K562 (cell line): ENCODE measurements at regions not wholly inside any gene's neighbourhood (a gene's known extent, or its start where the extent isn't known, plus 50 kb on each side); places are given as distances from the start of the nearest gene placed in this dataset.
A peak's percentile ranks its signal among the peaks of the same experiment; 100 is the strongest.

ENCODE experiments used
- BRD9 ChIP-seq: fragments of 450-650 bp; IDR thresholded peaks from 2 replicates; pipeline ENCODE4 v1.6.1; 2018; ENCODE audit warnings: low read depth; ENCODE audit not compliant: partially characterized antibody
- FIP1L1 ChIP-seq: fragments of 200-400 bp; formaldehyde crosslinking; IDR thresholded peaks from 2 replicates; pipeline ENCODE4 v1.6.1; 2018; ENCODE audit warnings: mild to moderate bottlenecking, low read depth, low read length; ENCODE audit not compliant: poor library complexity, severe bottlenecking
- FOXP1 ChIP-seq: sonication (generic); formaldehyde crosslinking; IDR thresholded peaks from 2 replicates; pipeline ENCODE4 v1.8.0; 2022; ENCODE audit warnings: mild to moderate bottlenecking, missing genetic modification reagents
- HNRNPLL ChIP-seq: fragments of 200-400 bp; formaldehyde crosslinking; IDR thresholded peaks from 2 replicates; pipeline ENCODE4 v1.6.1; 2017; ENCODE audit warnings: low read length, low read depth, mild to moderate bottlenecking; ENCODE audit not compliant: poor library complexity, severe bottlenecking
- MAZ ChIP-seq, 2 experiments: fragments of 450-650 bp in 1 of 2; sonication (generic) in 1 of 2; formaldehyde crosslinking; IDR thresholded peaks in 1 of 2; conservative IDR thresholded peaks in 1 of 2; 2 replicates each; pipeline versions ENCODE4 v1.4.0 to v1.5.0; 2020; ENCODE audit warnings: mild to moderate bottlenecking in 1 of 2, missing genetic modification reagents in 1 of 2
- NR2F6 ChIP-seq: fragments of 450-650 bp; formaldehyde crosslinking; IDR thresholded peaks from 2 replicates; pipeline ENCODE4 v1.4.0; 2020; ENCODE audit warnings: mild to moderate bottlenecking
- NRF1 ChIP-seq, 2 experiments: fragments of 450-650 bp; IDR thresholded peaks in 1 of 2; conservative IDR thresholded peaks in 1 of 2; 2 replicates each; pipeline ENCODE4 v1.6.1; 2014; ENCODE audit warnings: mild to moderate bottlenecking in 2 of 2
- PHF21A ChIP-seq: fragments of 450-650 bp; IDR thresholded peaks from 2 replicates; pipeline ENCODE4 v1.6.1; 2017; ENCODE audit warnings: low read depth, borderline replicate concordance
- POLR2AphosphoS2 ChIP-seq: IDR thresholded peaks from 2 replicates; pipeline ENCODE4 v1.6.1; 2012; ENCODE audit warnings: low read length, improper control_type of control experiment
- ZKSCAN8 ChIP-seq: fragments of 200-800 bp; sonication (Bioruptor generic); IDR thresholded peaks from 2 replicates; pipeline ENCODE4 v1.6.1; 2016; ENCODE audit warnings: missing genetic modification characterization, missing compliant biosample characterization
- ZNF79 ChIP-seq: fragments of 250-450 bp; sonication (Bioruptor Pico); IDR thresholded peaks from 2 replicates; pipeline ENCODE4 v1.4.0; 2020; ENCODE audit warnings: low read depth, mild to moderate bottlenecking, moderate library complexity
- TF ChIP-seq, protein P1 (sequence below), 3 experiments: fragments of 200-800 bp in 1 of 3; fragments of 250-450 bp in 1 of 3; fragments of 450-650 bp in 1 of 3; sonication (Bioruptor Pico) in 1 of 3; sonication (Bioruptor generic) in 1 of 3; formaldehyde crosslinking in 1 of 3; IDR thresholded peaks; 2 replicates each; pipeline versions ENCODE4 v1.6.1 to v1.8.0; 2016 to 2022; ENCODE audit warnings: mild to moderate bottlenecking in 2 of 3, missing genetic modification characterization in 2 of 3, missing compliant biosample characterization in 1 of 3, moderate library complexity in 1 of 3
- TF ChIP-seq, protein P2 (sequence below): sonication (generic); formaldehyde crosslinking; IDR thresholded peaks from 2 replicates; pipeline ENCODE4 v1.9.0; 2022; ENCODE audit warnings: mild to moderate bottlenecking, missing genetic modification reagents
- TF ChIP-seq, protein P3 (sequence below), 3 experiments: fragments of 200-800 bp in 1 of 3; sonication (Bioruptor generic) in 1 of 3; sonication (generic) in 1 of 3; formaldehyde crosslinking in 1 of 3; IDR thresholded peaks; 2 replicates each; pipeline versions ENCODE4 v1.6.1 to v1.8.0; 2016 to 2022; ENCODE audit warnings: mild to moderate bottlenecking in 2 of 3, missing compliant biosample characterization in 2 of 3, missing genetic modification characterization in 2 of 3, missing genetic modification reagents in 1 of 3
- TF ChIP-seq, protein P4 (sequence below), 2 experiments: fragments of 150-350 bp in 1 of 2; IDR thresholded peaks; 2 replicates each; pipeline ENCODE4 v1.6.1; 2012 to 2016; ENCODE audit warnings: low read depth in 2 of 2, low read length in 2 of 2, mild to moderate bottlenecking in 1 of 2, moderate library complexity in 1 of 2

DNA sequence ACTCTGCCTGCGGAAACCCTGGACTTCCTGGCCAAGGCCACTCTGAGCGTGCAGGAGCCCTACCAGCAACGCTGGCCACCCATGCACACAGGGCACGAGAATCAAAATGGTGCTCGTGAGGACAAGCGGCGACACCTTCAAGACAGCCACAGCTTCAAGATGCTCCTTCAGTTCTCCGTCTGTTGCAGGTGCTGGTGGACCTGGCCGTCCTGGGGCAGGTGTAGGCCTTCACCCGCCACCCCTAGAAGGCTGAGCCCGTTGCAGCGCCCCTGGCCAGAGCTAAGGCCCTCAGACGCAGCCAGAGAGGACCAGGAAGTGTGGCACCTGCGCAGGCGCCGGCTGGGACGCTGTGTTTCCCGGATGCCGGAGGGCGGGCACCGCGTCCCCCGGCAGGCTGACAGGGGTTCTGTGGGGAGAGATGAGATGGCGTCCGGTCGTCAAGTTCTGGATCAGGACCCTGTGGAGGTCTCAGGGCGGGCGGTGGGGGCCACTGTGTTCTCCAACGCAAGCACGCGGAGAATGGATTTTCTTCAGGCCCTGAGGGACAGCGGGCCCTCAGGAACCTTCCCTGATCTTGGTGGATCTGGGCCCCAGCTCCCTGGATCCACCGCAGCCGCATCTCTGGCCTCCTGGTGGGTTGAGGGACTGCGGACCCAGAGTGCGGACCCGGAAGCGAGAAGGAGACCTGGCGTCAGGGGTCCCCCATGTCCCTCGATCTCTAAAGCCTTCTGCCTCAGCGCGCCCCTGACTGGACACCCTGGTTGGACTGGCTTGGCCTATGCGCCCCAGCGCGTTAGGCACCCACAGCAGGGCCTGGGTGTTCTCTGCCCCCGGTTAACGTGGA is 1770.8 kb upstream of the CDH9 start (continued):
- TF ChIP-seq, protein P1, sequence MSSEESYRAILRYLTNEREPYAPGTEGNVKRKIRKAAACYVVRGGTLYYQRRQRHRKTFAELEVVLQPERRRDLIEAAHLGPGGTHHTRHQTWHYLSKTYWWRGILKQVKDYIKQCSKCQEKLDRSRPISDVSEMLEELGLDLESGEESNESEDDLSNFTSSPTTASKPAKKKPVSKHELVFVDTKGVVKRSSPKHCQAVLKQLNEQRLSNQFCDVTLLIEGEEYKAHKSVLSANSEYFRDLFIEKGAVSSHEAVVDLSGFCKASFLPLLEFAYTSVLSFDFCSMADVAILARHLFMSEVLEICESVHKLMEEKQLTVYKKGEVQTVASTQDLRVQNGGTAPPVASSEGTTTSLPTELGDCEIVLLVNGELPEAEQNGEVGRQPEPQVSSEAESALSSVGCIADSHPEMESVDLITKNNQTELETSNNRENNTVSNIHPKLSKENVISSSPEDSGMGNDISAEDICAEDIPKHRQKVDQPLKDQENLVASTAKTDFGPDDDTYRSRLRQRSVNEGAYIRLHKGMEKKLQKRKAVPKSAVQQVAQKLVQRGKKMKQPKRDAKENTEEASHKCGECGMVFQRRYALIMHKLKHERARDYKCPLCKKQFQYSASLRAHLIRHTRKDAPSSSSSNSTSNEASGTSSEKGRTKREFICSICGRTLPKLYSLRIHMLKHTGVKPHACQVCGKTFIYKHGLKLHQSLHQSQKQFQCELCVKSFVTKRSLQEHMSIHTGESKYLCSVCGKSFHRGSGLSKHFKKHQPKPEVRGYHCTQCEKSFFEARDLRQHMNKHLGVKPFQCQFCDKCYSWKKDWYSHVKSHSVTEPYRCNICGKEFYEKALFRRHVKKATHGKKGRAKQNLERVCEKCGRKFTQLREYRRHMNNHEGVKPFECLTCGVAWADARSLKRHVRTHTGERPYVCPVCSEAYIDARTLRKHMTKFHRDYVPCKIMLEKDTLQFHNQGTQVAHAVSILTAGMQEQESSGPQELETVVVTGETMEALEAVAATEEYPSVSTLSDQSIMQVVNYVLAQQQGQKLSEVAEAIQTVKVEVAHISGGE (CRISPR knock-in tag; IDR thresholded peaks at IDR 0.05) = peak in 1 of 3 experiments; percentile 73; a peak in 2 of 6 replicates
- TF ChIP-seq MAZ (CRISPR knock-in tag; conservative IDR thresholded peaks at IDR 0.05 in 1 of 2, IDR thresholded peaks at IDR 0.05 in 1 of 2) (peak in 1 of 2 experiments; percentile 76; a peak in 2 of 4 replicates), BRD9 (no peak), ZKSCAN8 (CRISPR knock-in tag) (peak; percentile 81), NR2F6 (CRISPR knock-in tag) (no peak), FOXP1 (CRISPR knock-in tag) (peak; percentile 76; the same call in 1 of the 2 replicates), POLR2AphosphoS2 (peak; percentile 48; the same call in 1 of the 2 replicates), PHF21A (no peak), FIP1L1 (peak; percentile 51), HNRNPLL (peak; percentile 62), NRF1 (conservative IDR thresholded peaks at IDR 0.05 in 1 of 2, IDR thresholded peaks at IDR 0.05 in 1 of 2) (peak; percentile 96 to 97), ZNF79 (0 out of 2 replicates have a peak, but pooled peaks have one; percentile 44)
- TF ChIP-seq, protein P2, sequence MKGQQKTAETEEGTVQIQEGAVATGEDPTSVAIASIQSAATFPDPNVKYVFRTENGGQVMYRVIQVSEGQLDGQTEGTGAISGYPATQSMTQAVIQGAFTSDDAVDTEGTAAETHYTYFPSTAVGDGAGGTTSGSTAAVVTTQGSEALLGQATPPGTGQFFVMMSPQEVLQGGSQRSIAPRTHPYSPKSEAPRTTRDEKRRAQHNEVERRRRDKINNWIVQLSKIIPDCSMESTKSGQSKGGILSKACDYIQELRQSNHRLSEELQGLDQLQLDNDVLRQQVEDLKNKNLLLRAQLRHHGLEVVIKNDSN (CRISPR knock-in tag) = peak; percentile 30; the same call in 1 of the 2 replicates
- TF ChIP-seq, protein P3, sequence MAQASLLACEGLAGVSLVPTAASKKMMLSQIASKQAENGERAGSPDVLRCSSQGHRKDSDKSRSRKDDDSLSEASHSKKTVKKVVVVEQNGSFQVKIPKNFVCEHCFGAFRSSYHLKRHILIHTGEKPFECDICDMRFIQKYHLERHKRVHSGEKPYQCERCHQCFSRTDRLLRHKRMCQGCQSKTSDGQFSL (CRISPR knock-in tag; IDR thresholded peaks at IDR 0.05) = no peak
- TF ChIP-seq, protein P3 (tag; IDR thresholded peaks at IDR 0.05) = 0 out of 4 replicates have a peak, but pooled peaks of 1 of the 2 experiments have one; percentile 48
- TF ChIP-seq, protein P4, sequence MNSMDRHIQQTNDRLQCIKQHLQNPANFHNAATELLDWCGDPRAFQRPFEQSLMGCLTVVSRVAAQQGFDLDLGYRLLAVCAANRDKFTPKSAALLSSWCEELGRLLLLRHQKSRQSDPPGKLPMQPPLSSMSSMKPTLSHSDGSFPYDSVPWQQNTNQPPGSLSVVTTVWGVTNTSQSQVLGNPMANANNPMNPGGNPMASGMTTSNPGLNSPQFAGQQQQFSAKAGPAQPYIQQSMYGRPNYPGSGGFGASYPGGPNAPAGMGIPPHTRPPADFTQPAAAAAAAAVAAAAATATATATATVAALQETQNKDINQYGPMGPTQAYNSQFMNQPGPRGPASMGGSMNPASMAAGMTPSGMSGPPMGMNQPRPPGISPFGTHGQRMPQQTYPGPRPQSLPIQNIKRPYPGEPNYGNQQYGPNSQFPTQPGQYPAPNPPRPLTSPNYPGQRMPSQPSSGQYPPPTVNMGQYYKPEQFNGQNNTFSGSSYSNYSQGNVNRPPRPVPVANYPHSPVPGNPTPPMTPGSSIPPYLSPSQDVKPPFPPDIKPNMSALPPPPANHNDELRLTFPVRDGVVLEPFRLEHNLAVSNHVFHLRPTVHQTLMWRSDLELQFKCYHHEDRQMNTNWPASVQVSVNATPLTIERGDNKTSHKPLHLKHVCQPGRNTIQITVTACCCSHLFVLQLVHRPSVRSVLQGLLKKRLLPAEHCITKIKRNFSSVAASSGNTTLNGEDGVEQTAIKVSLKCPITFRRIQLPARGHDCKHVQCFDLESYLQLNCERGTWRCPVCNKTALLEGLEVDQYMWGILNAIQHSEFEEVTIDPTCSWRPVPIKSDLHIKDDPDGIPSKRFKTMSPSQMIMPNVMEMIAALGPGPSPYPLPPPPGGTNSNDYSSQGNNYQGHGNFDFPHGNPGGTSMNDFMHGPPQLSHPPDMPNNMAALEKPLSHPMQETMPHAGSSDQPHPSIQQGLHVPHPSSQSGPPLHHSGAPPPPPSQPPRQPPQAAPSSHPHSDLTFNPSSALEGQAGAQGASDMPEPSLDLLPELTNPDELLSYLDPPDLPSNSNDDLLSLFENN (IDR thresholded peaks at IDR 0.05; ENCODE audit: low read depth in 2 of 2, low read length in 2 of 2) = 0 out of 4 replicates have a peak, but pooled peaks of 1 of the 2 experiments have one; percentile 18
